ENCODE measurements at regions not wholly inside any gene's neighbourhood (a gene's known extent, or its start where the extent isn't known, plus 50 kb on each side); places are given as distances from the start of the nearest gene placed in this dataset.

- TF ChIP-seq CTCF (IDR thresholded peaks at IDR 0.05; ENCODE audit: extremely low read depth in 1 of 2, insufficient read depth in 1 of 2, low read depth in 1 of 2, low read length in 2 of 2) (no peak), EZH2 (IDR thresholded peaks at IDR 0.05; ENCODE audit: borderline replicate concordance, low read depth, low read length, severe bottlenecking) (no peak), POLR2A (IDR thresholded peaks at IDR 0.05; ENCODE audit: low read depth, low read length) (no peak)
Measured at GRCh38 chr13:52922961-52923360, 74.5 kb upstream of the PCDH8 start.

Data from endothelial cell of umbilical vein (primary cell).